SKM-1 (cell line): ENCODE measurements at regions not wholly inside any gene's neighbourhood (a gene's known extent, or its start where the extent isn't known, plus 50 kb on each side); places are given as distances from the start of the nearest gene placed in this dataset.

Experiments used
- DNase-seq: peaks from one replicate; lab custom pipeline; 2025; ENCODE audit not compliant: unreplicated experiment; lab: John Stamatoyannopoulos, UW

- DNase-seq: no peak
Observed at GRCh38 chr13:63948045-63948444, 2532.4 kb upstream of the PCDH20 start.

DNA sequence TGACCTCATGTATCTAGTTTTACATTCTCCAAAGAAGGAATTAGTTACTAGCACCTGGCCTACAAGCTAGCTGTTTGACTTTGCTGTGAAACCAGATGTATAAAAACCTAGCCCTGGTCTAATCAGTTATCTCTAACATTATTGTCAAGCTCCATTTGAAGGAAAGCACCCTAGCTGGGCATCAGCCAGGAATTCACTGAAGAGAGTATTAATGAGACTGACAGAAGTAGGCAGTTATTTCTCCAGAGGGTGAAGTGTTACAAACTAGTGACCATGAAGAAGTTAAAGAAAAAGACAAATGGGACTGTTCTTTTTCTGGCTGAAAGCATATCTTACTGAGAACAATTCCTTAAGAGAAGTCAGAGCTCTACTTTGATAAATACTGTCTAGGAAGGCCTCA lies 2529.3 kb upstream of the PCDH20 start:
- no peak for DNase-seq

- no peak for DNase-seq
Observed at GRCh38 chr13:63942372-63942771, 2526.7 kb upstream of the PCDH20 start.

- DNase-seq: no peak
Observed at GRCh38 chr13:63938851-63939250, 2523.2 kb upstream of the PCDH20 start.

- no peak for DNase-seq
Observed at GRCh38 chr13:63910511-63910910, 2494.9 kb upstream of the PCDH20 start.

- DNase-seq: no peak
Observed at GRCh38 chr13:63909726-63910375, 2494.2 kb upstream of the PCDH20 start.

DNA sequence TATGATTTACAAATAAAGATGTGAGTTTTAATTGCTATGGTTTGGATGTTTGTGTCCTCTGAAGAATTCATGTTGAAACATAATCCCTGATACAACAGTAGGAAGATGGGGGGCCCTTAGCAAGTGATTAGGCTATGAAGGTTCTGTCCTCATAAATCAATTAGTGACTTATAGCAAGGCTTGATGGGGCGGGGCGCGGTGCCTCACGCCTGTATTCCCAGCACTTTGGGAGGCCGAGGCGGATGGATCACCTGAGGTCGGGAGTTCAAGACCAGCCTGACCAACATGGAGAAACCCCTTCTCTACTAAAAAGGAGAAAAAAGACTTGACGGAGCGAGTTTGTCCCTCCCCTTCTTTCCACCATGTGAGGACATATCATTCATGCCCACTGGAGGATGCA lies 2486.5 kb upstream of the PCDH20 start:
- DNase-seq: no peak

GRCh38 chr13:63901630-63902029 lies 2486.0 kb upstream of the PCDH20 start:
- no peak for DNase-seq

DNA sequence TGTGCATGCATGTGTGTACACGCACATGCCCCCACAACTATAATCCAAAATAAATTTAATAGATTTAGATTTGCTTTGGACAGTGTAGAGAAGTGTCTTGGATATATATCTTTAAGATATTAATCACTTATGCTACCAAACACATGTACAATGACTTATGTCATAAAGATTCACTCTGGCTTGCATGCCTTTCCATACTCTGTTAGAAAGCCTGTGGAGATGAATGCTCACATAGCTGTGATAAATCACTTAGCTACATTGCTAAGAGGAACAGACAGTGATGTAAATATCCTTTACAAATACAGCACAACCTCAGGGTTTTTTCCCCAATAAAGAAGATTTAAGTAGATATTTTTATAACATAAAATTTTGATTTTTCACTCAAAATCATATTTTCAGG lies 2484.8 kb upstream of the PCDH20 start:
- no peak for DNase-seq

DNA sequence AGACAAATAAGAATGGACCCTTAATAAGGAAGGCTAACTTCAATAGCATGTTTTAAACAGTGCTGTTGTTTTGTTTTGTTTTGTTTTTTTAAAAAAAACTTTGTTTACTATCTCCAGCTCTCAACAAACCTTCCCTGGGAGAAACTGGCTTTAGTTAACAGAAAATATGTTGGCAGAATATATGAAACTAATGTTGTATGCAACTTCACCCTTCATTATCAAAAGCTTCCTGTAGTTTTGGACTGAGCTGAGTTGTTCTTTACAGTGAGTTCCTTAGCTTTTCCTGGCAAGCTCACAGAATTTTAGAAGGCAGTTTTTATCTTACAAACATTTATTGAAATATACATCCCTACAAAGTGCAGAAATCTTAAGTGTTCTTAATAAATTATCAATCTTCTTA lies 2480.7 kb upstream of the PCDH20 start:
- DNase-seq: no peak

- no peak for DNase-seq
Observed at GRCh38 chr13:63882052-63882451, 2466.4 kb upstream of the PCDH20 start.

GRCh38 chr13:63880705-63881104 lies 2465.1 kb upstream of the PCDH20 start:
- DNase-seq: no peak

DNA sequence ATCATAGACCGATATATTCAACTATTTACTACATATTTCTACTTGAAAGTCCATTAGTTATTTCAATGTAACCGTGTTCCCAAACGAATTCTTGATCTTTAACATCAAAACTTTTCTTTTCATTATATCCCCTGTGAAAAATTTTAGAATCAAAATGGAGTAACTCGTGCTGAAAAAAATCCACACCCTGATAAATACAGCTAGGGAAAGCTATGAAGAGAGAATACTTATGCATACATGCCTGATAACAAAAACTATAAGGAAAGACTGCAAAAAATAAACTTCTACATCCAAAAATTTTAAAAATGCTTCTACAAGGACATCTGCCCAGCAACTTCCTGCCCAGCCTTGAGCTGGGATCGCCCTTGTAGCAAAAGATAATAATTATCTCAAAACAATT lies 2458.3 kb upstream of the PCDH20 start:
- DNase-seq: no peak

DNA sequence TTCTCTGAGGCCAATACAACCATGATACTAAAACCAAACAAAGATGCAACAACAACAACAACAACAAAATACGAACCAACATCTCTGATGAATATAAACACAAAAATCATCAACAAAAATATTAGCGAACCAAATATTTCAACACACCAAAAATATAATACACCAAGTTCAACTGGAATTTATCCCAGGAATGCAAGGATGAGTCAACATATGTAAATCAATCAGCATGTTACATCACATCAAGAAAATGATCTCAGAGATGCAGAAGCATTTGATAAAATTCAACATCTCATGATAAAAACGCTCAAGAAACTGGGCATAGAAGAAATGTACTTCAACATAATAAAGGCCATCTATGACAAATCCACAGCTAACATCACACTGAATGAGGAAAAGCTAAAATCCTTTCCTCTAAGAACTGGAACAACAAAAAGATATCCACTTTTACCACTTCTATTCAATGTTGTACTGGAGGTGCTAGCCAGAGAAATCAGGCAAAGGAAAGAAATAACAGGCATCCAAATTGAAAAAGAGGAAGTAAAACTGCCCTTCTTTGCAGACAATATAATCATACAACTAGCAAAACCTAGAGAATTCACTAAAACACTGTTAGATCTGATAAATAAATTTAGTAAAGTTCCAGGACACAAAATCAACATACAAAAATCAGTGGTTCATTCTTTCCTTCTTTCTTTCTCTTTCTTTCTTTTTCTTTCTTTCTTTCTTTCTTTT lies 2448.7 kb upstream of the PCDH20 start:
- no peak for DNase-seq

DNA sequence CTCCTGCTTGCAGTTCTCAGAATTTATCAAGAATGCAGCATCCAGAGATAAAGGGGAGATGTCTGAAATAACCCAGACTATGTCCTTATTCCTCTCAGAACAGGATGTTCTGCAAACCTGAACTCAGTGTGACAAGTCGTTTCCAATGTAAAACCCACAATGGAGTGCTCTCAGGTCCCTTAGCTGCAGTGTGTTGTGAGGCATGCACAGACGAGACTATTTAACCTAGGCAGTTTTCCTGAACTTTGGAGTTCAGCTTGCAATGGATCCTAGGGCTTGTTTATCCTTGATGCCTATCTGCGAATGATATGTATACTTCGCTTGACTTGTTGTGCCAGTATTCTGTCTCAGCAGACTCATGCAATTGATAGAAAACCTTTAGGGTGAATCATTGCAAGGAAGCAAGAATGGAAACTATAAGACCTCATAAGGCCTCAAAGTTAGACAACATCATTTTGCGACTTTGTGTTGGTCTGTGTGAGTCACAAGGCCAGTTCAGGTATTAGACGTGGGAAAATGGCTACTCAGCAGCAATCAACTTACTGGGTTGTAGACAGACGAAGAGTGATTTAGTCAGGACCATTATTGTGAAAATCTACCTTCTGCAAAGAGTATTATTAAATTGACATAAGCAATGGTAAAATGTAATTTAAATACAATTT lies 2439.9 kb upstream of the PCDH20 start:
- no peak for DNase-seq

DNA sequence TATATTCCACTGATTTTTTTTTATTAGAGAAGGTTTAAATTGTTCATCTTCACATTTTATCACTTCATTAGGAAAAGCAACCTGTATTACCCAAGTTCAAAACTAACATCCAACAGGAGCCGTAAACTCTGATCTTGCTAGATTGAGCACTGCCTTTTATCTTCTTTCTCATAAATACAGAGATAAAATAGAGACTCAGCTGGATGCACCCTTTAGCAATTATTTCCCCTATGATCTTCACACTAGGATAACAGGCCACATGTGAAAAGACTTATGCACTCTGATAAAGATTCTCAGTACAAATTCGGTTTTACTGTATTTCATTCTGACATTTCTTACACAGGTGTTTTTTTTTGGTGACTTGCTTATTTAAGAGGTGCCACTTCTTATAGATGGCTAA lies 2438.2 kb upstream of the PCDH20 start:
- DNase-seq: no peak

DNA sequence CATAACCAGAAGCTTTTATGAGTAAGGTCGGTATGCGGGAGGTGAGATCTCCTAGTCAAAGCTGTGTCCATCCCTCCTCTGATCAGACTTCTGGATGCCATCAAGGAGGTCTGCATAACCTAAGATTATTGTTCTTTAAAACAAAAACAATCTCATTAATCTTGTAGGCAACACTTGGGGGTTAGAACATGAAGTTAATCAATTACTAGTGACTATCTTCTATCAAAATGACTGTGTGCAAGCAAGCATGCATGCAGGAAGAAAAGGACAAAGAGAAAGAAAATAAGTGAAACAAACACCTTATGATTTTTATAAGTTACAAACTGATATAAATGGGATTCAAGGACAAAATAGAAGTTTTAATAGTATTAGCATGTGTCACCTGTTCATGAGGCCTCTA lies 2435.9 kb upstream of the PCDH20 start:
- no peak for DNase-seq

DNA sequence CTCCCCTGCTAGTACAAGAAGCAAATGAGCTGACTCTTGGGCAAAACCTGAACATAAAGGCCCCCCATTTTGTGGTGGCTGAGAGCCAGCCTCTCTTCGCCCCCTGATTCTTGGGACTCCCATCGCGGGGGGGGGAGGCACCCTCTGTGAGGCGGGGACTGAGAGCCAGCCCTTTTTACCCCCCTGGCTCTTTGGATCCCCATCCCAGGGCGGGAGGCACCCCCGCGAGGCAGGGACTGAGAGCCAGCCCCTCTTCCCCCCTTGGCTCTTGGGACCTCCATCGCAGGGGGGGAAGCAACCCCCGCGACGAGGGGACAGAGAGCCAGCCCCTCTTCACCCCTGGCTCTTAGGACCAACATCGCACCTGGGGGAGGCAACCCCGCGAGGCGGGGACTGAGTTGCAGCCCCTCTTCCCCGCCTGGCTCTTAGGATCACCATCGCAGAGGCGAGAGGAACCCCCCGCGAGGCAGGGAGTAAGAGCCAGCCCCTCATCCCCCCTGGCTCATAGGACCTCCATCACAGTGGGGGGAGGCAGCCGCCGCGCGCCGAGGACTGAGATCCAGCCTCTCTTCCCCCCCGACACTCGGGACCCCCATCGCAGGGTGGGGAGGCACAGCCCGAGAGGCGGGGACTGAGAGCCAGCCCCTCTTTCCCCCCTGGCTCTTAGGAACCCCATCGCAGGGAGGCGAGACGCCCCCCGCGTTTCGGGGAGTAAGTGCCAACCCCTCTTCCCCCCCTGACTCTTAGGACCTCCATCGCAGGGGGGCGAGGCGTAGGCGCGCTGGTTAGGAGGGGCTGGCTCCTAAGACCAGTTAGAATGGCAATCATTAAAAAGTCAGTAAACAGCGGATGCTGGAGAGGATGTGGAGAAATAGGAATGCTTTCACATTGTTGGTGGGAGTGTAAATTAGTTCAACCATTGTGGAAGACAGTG lies 2428.4 kb upstream of the PCDH20 start:
- no peak for DNase-seq

DNA sequence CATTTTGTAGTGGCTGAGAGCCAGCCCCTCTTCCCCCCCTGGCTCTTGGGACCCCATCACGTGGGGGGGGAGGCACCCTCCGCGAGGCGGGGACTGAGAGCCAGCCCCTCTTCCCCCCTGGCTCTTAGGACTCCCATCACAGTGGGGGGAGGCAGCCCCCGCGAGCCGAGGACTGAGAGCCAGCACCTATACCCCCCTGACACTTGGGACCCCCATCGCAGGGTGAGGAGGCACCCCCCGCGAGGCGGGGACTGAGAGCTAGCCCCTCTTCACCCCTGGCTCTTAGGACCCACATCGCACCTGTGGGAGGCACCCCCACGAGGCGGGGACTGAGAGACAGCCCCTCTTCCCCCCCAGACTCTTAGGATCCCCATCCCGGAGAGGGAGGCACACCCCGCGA lies 2426.5 kb upstream of the PCDH20 start:
- DNase-seq: no peak

GRCh38 chr13:63840551-63841421 lies 2425.1 kb upstream of the PCDH20 start:
- DNase-seq: no peak
